NCI-H446 (cell line): ENCODE measurements at regions not wholly inside any gene's neighbourhood (a gene's known extent, or its start where the extent isn't known, plus 50 kb on each side); places are given as distances from the start of the nearest gene placed in this dataset.

Experiments
- DNase-seq, 2 experiments: peaks; one replicate each; lab custom pipeline; 2025; lab: John Stamatoyannopoulos, UW

- no peak for DNase-seq
These were observed 477.3 kb upstream of the IRAK1BP1 start for GRCh38 chr6:78390066-78390465.

GRCh38 chr6:78397499-78397898 is 469.9 kb upstream of the IRAK1BP1 start:
- DNase-seq = no peak

DNA sequence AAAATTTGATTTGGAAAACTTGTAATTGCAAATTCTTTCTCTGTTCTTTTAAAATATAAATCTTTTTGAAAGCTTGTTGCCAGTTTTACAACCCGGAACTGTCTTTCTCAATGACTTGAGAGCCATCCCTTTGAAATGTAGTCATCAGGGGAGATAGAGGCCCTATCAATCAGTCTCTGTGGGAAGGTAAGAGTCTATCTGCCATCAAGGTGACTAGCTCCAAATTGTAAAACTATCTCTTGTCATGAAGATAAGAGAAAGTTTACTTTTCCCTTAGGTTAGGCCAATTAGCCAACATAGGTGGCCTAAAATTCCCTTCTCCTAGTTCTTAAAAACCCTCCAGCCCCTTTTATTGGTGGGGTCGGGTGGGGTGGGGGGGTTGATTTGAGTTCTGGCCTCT is 469.1 kb upstream of the IRAK1BP1 start:
- DNase-seq = no peak

GRCh38 chr6:78400076-78400475 is 467.3 kb upstream of the IRAK1BP1 start:
- no peak for DNase-seq

DNA sequence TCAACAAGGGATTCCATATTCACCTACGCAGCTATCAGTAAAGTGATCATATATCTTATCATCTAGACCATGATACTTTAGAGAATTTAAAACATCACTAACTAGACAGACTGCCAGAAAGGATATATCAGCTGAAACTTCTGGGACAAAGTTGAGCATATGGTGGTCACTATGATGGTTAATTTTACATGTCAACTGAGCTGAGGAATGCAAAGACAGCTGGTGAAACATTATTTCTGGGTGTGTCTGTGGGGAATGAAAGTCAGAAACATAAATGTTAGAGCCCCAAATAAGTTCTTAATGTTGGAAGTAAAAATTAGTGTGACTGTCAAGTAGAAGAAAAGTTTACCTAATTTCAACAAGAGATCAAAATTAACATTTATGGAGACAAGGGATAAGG is 440.0 kb upstream of the IRAK1BP1 start:
- no peak for DNase-seq

DNA sequence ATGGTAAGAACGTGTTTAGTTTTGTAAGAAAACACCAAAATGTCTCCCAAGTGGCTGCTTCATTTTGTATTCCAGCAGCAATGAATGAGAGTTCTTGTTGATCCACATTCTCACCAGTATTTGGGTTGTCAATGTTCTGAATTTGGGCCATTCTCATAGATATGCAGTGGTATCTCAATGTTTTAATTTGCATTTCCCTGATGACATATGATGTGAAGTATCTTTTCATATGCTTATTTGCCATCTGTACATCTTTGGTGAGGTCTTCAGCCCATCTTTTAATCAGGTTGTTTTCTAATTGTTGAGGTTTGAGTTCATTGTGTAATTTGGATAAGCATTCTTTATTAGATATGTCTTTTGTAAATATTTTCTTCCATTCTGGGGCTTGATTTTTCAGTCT is 436.8 kb upstream of the IRAK1BP1 start:
- DNase-seq = no peak

- DNase-seq = no peak
These were observed 431.7 kb upstream of the IRAK1BP1 start for GRCh38 chr6:78435671-78436070.

DNA sequence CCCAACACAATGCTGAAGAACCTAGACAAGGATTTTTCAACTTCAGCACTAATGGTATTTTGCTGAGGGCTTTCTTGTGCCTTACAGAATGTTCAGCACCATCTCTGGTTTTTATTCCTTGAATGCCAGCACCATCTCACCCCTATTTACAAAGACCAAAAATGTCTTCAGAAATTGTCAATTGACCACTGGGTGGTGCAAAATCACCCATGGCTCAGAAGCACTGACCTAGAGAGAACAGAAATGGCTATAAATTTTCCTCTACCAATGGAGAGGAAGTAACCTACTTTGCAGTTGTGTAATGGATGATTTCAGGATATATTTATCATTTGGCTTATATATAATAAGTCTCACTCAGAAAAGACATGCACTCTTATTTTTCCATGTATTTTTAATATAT is 431.0 kb upstream of the IRAK1BP1 start:
- no peak for DNase-seq

- no peak for DNase-seq
These were observed 429.2 kb upstream of the IRAK1BP1 start for GRCh38 chr6:78438135-78438534.

- no peak for DNase-seq
These were observed 406.6 kb upstream of the IRAK1BP1 start for GRCh38 chr6:78460711-78461110.

GRCh38 chr6:78462728-78463127 is 404.6 kb upstream of the IRAK1BP1 start:
- no peak for DNase-seq

DNA sequence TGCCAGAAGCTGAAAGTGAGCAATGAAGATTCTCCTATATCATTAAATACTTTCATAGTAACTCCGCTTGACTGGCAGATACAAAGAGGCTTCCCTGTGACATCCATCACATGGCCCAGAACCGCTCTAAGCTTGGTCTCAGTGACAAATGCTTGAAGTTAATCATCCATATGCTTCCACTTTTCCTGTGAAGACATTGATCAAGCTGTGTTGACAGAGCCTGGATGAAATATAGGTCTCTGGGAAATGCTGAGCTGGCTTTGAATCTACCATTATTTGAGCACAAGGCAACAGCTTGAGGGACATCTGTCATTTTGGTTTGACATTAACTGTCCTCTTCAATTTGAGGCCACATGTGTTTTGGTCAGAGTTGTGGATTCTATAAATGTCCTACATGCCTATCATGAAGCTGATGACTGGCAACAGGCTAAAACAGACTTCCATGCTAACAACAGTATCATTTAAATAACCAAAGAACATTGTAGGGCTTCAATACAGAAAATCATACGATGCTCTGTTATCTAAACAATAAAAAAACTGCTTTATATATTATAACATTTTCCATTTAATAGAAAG is 402.2 kb upstream of the IRAK1BP1 start:
- no peak for DNase-seq

GRCh38 chr6:78476561-78476960 is 390.8 kb upstream of the IRAK1BP1 start:
- DNase-seq = no peak

- no peak for DNase-seq
These were observed 384.4 kb upstream of the IRAK1BP1 start for GRCh38 chr6:78482801-78483552.

DNA sequence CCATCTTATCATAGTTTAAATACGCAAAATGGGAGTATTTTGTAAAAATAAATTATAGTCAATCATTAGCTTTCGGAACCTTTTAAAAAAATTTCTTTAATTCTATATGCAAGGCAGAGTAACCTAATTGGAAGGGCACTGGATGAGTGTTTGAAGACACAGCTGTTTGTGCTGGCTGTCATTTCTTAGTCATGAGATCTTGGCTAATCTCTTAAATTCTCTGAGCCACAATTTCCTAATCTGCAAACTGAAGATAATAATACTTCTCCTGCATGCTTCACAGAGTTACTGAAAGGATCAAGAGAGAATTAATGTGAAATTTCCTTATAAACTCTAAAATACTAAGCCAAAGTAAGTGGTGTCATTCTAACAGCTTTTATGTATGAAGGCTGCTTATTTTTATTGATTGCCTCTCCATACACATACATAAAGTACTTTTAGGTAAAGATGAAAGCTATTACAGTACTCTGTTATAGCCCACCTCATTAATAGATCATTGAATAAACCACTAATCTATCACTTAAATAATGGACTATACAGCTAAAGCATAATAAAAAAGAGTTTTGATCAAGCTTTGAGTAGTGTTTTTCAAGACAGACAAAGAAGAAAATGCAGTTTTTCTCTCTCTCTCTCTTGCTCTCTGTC is 383.7 kb upstream of the IRAK1BP1 start:
- DNase-seq = no peak

- no peak for DNase-seq
These were observed 382.9 kb upstream of the IRAK1BP1 start for GRCh38 chr6:78484198-78485064.

DNA sequence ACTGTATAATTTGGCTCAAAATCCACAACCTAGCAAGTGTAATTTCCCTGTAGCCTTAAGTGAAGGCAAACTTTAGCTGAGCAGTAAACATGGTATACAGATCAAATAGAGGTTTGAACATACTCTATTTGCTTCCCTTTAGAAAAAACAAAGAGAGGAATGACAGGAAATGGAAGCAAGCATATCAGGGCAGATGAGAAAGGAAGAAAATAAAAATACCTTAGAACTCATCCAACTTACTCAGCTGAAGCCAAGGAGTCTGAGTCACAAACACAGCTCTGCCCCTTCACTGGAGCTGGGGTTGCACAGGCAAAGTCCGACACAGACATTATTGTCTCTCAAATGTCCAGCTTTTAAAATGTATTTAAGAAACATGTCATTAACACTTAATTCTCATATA is 379.9 kb upstream of the IRAK1BP1 start:
- DNase-seq = no peak

DNA sequence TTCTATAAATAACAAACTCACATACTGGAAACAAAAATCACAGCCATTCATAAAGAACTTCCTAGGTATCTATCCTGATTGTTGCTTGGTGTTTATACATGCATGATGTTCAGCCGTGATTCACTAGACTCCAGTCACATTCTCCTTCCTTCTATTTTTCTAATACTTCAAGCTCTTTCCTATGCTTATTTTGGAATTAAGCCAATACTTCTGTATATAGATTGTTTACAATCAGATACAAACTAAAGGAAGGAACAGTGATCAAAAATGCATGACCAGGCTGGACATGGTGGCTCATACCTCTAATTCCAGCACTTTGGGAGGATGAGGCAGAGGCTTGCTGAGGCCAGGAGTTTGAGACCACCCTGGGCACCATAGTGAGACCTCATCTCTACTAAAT is 377.5 kb upstream of the IRAK1BP1 start:
- no peak for DNase-seq

DNA sequence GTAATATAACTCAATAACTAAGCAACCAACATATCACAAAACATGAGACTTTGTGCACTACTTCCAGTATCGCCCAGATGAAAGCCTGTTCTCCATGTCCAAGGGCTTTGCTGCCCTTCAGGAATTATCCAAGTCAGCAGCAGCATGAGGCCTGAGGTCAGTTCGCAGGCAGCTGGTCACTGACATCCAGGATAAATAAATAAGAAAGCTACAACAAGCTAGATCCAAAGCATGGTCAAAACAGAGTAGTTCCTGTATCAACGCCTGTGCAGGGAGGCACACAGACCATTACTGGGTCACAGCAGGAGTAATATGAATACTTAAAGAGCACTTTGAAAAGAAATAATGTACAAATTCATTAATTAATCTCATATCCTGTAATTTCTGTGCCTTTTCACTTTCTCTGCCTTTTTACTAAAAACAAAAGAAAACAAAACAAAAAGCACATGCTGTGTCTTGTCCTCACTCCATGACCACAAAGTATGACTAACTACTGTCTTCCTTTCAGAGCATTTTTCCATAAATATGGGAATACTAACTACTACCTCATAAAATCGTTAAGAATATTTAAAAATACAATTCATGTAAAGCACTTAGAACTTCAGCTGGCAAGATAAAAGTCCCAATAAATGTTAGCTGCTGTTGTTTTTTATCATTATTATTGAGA is 374.9 kb upstream of the IRAK1BP1 start:
- no peak for DNase-seq

- no peak for DNase-seq
These were observed 366.9 kb upstream of the IRAK1BP1 start for GRCh38 chr6:78500299-78501089.

DNA sequence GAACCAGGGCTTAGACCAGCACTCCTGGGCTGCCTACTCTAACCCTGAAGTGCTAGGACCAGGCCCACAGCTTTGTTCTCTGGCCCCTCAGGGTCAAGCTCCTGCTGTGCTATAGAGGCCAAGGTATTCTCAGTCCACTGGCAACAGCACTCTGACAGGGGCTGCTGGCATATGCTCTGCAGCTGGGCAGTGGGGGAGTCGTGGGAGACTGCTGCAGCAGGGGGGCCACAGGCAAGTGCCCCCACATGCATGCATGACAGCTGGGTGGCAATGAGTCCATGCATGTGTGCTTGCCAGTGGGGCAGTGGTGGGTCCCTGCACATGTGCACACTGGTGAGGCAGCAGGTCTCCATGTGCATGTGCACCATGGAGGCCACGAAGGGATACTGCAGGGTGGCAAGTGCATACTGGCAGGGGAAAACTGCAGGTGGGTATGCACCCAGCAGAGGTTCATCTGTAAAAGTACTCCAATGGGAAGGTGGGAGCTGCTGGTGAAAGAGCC is 364.9 kb upstream of the IRAK1BP1 start:
- DNase-seq = no peak
